D721Med (cell line): ENCODE measurements at regions not wholly inside any gene's neighbourhood (a gene's known extent, or its start where the extent isn't known, plus 50 kb on each side); places are given as distances from the start of the nearest gene placed in this dataset.

Experiments used
- DNase-seq: peaks from one replicate; pipeline ENCODE4 v3.0.0; 2011; ENCODE audit warnings: low spot score; ENCODE audit not compliant: insufficient read length
- FAIRE-seq: peaks from 2 replicates; lab custom pipeline; 2011; peaks lifted over from hg19 to GRCh38; lab: Jason Lieb, UNC
- TF ChIP-seq, protein P1 (sequence below): IDR thresholded peaks from 2 replicates; pipeline ENCODE4 v1.5.1; 2012; ENCODE audit warnings: mild to moderate bottlenecking, control low read depth; ENCODE audit not compliant: insufficient read depth; ENCODE audit errors: missing control alignments

DNA sequence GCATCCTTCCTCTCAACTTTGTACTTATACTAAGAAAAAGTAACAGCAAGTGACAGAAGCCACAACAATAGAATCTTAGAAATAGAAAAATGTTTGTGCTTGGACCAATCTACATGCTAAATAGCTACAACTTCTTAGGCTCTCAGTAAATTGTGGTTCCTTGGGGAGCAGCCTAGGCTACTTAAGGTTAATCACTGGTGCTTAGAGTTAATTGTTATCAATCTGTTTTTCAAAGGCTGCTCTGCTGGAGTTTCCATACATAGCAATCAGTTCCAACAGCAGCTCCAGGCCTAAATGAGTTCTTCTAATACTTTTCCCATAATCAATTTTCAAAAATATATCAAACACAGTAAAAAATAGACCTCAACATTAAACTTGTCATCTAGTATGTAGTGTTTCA, 571.4 kb downstream of the EPHA7 start:
- FAIRE-seq = peak; percentile 38
- TF ChIP-seq, protein P1, sequence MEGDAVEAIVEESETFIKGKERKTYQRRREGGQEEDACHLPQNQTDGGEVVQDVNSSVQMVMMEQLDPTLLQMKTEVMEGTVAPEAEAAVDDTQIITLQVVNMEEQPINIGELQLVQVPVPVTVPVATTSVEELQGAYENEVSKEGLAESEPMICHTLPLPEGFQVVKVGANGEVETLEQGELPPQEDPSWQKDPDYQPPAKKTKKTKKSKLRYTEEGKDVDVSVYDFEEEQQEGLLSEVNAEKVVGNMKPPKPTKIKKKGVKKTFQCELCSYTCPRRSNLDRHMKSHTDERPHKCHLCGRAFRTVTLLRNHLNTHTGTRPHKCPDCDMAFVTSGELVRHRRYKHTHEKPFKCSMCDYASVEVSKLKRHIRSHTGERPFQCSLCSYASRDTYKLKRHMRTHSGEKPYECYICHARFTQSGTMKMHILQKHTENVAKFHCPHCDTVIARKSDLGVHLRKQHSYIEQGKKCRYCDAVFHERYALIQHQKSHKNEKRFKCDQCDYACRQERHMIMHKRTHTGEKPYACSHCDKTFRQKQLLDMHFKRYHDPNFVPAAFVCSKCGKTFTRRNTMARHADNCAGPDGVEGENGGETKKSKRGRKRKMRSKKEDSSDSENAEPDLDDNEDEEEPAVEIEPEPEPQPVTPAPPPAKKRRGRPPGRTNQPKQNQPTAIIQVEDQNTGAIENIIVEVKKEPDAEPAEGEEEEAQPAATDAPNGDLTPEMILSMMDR = no peak
- no peak for DNase-seq

DNA sequence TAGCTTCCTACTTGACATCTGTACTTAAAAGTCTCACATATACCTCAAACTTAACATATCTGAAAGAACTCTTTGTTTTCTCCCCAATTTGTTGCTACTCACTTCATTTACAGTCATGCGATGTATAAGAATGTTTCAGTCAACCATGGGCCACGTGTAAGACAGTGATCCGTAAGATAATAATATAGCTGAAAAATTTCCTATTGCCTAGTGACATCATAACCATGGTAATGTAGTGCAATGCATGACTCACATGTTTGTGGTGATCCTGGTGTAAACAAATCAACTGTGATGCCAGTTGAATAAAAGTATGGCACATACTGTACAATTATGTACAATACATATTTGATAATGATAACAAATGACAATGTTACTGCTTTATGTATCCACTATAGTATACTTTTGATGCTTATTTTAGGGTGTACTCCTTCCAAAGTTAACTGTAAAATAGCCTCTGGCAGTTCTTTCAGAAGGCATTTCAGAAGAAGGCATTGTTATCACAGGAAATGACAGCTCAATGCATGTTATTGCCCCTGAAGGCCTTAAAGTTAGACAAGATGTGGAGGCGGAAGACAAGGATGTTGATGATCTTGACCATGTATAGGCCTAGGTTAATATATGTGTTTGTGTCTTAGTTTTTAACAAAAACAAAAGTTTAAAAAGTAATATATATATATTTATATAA, 579.0 kb downstream of the EPHA7 start:
- FAIRE-seq (no peak), DNase-seq (no peak)
- TF ChIP-seq, protein P1 = no peak

GRCh38 chr6:92828788-92829187, 590.6 kb downstream of the EPHA7 start:
- FAIRE-seq (no peak), DNase-seq (no peak)
- TF ChIP-seq, protein P1 = no peak

GRCh38 chr6:92827104-92827503, 592.3 kb downstream of the EPHA7 start:
- TF ChIP-seq, protein P1 = no peak
- no peak for FAIRE-seq
- no peak for DNase-seq

DNA sequence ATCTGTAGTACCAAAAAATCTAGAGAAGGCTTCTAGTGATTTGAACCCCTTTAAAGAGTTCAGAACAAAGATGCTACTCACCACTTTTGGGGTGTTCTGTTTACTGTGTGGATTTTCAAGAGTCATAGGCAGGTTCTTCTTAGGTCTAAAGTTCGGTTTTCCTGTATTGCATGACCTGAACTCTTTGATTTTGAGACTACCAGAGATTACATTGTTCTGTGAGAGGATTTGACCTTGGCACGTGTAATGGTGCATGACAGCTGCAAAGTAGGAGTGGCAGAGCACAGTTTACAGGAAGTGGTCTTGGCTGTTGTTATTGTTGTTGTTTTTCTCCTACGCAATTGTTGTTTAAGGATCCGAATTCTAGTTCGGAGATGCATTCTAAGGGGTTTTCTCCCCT, 592.7 kb downstream of the EPHA7 start:
- FAIRE-seq = no peak
- TF ChIP-seq, protein P1 = no peak

GRCh38 chr6:92822222-92822621, 597.1 kb downstream of the EPHA7 start:
- DNase-seq (no peak), FAIRE-seq (peak; percentile 32)
- TF ChIP-seq, protein P1 = no peak

More for the DNA sequence above, 592.7 kb downstream of the EPHA7 start:
- no peak for DNase-seq

- DNase-seq (no peak), FAIRE-seq (no peak)
- TF ChIP-seq, protein P1 = no peak
Measured at GRCh38 chr6:92820601-92821000, 598.8 kb downstream of the EPHA7 start.
